ENCODE measurements at regions not wholly inside any gene's neighbourhood (a gene's known extent, or its start where the extent isn't known, plus 50 kb on each side); places are given as distances from the start of the nearest gene placed in this dataset.
A peak's percentile ranks its signal among the peaks of the same experiment; 100 is the strongest.
"Not testable (repeated sequence)": the region's sequence is repeated elsewhere in the genome, so short reads cannot be mapped to it uniquely, and the experiment has no call there.

DNA sequence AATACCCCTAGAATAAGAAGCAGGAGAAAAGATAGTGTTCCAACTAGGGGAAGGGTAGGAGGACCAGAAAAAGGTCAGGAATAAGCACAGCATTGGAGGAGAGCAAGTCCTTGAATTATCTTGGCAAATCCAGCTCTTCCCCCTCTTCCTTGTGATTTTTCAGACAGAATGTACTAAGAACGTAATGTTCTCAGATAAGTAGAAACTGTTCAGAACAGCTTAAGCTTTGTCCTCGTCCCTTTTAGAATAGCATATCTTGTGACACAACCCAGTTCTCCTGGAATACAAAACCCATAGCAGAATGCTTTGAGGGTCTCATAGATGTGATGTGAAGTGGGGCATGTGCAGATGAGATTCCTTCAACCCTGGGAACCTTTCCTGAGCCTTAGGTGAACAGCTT, 97.4 kb downstream of the EMB start:
- H3K27ac Mint-ChIP-seq: no peak overlapping the region
- H3K9me3 Mint-ChIP-seq: no peaks in the 10 kb centered on the region
- no peak for ATAC-seq (ENCODE audit: low read depth)
- H3K36me3 Mint-ChIP-seq: no peaks in the 10 kb centered on the region
- DNase-seq (ENCODE audit: low spot score in 2 of 2): no peak
- no peaks in the 10 kb centered on the region for H3K27me3 Mint-ChIP-seq
- no peak overlapping the region for H3K4me3 Mint-ChIP-seq
- no peaks in the 10 kb centered on the region for H3K4me1 Mint-ChIP-seq

DNA sequence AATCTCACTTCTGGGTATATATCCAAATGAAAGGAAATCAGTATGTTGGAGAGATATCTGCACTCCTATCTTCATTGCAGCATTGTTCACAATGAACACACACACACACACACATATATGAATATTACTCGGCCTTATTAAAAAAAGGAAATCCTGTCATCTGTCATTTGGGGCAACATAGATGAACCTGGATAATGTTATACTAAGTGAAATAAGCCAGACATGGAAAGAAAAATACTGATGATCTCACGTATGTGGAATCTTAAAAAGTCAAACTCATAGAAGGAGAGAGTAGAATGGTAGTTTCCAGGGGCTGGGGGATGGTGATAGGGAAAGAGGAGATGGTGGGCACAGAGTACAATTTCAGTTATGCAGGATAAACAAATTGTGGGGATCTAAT, 100.3 kb downstream of the EMB start:
- Mint-ChIP-seq H3K4me1 (no peaks in the 10 kb centered on the region), H3K27me3 (no peaks in the 10 kb centered on the region), H3K4me3 (no peak overlapping the region), H3K36me3 (peaks cover 7% of the 10 kb centered on the region), H3K27ac (no peak overlapping the region), H3K9me3 (peaks cover under 1% of the 10 kb centered on the region)
- DNase-seq (ENCODE audit: low spot score in 2 of 2) (no peak), ATAC-seq (ENCODE audit: low read depth) (no peak)

DNA sequence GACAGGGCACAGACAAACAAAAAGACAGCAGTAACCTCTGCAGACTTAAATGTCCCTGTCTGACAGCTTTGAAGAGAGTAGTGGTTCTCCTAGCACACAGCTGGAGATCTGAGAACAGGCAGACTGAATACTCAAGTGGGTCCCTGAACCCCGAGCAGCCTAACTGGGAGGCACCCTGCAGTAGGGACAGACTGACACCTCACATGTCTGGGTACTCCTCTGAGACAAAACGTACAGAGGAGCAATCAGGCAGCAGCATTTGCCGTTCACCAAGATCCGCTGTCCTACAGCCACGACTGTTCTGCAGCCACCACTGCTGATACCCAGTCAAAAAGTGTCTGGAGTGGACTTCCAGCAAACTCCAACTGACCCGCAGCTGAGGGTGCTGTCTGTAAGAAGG, 110.5 kb downstream of the EMB start:
- H3K4me1 Mint-ChIP-seq; H3K27ac Mint-ChIP-seq; DNase-seq (ENCODE audit: low spot score in 2 of 2); H3K9me3 Mint-ChIP-seq; H3K4me3 Mint-ChIP-seq; H3K27me3 Mint-ChIP-seq; ATAC-seq (ENCODE audit: low read depth): not testable (repeated sequence)
- peaks cover 12% of the 10 kb centered on the region for H3K36me3 Mint-ChIP-seq

DNA sequence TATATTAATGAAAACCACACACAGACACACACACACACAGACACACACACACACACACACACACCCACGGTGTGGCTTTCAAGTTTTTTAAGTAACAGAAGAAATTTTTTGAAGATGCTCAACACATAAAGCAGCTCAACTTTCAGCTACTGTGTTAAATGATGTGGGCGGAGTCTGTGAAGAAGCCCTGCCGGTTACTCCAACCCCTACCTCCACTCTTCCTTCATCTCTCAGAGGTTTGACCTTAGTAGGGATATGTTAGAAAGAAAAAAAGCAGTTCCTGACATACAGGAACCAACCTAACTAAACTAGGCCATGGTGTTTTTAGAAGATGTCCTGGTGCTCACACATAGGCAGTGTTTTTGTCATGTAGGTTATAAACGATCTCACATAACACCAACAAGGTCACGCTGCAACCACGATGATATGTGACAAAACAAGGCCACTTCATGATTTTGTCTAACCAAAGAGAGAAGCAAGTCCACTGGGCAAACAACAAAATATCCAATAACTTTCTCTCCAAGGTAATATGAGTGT, 112.8 kb downstream of the EMB start:
- no peak overlapping the region for H3K4me3 Mint-ChIP-seq
- H3K36me3 Mint-ChIP-seq: peaks cover 11% of the 10 kb centered on the region
- H3K9me3 Mint-ChIP-seq: peaks cover 6% of the 10 kb centered on the region
- H3K27ac Mint-ChIP-seq: peak overlapping the region; percentile 40
- DNase-seq (ENCODE audit: low spot score in 2 of 2): no peak
- no peaks in the 10 kb centered on the region for H3K4me1 Mint-ChIP-seq
- no peaks in the 10 kb centered on the region for H3K27me3 Mint-ChIP-seq
- no peak for ATAC-seq (ENCODE audit: low read depth)

DNA sequence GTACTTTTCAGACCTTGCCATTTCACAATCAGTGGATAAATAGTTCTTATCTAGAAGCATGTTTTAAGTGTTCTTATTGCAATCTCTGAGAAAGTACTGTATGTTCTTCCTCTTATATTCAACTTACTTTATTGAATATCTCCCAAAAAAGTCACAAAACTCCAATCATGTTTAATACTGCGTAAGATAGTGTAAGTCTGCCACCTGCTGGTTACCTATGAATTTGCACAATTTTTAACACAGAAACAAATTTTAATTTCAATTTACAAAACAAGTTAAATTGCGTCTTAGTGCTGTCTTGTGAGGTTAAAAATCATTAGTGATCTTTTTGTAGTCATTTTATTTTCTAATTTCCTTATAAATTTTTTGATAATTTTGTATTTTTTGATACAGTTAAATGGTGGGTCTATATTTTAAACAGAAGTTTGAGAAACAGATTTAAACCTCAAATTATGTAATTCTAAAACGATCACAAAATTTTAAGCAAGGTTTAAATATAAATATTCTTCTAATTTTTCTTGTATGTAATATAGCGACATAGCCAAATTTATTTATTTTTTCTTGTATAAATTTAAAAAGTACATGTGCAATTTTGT, 115.8 kb downstream of the EMB start:
- no peak overlapping the region for H3K27ac Mint-ChIP-seq
- DNase-seq (ENCODE audit: low spot score in 2 of 2): peak in 1 of 2 donors; percentile 11
- no peak for ATAC-seq (ENCODE audit: low read depth)

DNA sequence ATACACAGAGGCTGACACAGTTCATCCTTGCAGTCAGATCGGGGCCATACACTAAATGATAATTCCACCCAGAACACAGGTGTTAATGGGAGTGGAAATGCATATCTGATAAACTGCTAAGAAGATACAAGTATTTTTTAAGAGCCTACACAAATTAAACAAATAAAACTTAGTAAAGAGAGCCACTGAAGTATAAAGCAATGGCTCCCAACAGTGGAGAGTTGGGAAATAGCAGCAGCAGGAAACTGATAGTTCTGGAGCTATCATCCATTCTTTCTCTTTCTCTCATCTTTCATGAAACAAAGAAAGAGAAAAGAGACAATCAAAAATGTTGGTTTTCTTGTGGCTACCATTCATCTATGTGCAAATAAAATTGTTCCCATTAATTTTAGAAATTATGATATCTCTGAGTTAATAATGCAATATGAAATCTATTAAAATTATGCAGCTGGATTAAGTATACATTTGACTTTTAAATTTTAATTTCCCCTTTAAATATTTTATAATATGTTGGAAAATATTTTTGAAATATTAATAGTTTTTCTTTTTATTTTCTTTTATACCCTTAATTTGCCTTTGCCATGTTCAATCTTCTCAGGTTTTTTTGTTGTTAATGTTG, 120.8 kb downstream of the EMB start:
- Mint-ChIP-seq H3K4me1 (peaks cover 2% of the 10 kb centered on the region), H3K27me3 (no peaks in the 10 kb centered on the region), H3K4me3 (no peak overlapping the region), H3K27ac (no peak overlapping the region), H3K9me3 (no peaks in the 10 kb centered on the region), H3K36me3 (peaks cover 2% of the 10 kb centered on the region)
- no peak for DNase-seq (ENCODE audit: low spot score in 2 of 2)
- ATAC-seq (ENCODE audit: low read depth): no peak

More for the DNA sequence above, 115.8 kb downstream of the EMB start:
- Mint-ChIP-seq H3K4me1 (peaks cover 2% of the 10 kb centered on the region), H3K36me3 (no peaks in the 10 kb centered on the region), H3K9me3 (no peaks in the 10 kb centered on the region), H3K4me3 (no peak overlapping the region), H3K27me3 (no peaks in the 10 kb centered on the region)

DNA sequence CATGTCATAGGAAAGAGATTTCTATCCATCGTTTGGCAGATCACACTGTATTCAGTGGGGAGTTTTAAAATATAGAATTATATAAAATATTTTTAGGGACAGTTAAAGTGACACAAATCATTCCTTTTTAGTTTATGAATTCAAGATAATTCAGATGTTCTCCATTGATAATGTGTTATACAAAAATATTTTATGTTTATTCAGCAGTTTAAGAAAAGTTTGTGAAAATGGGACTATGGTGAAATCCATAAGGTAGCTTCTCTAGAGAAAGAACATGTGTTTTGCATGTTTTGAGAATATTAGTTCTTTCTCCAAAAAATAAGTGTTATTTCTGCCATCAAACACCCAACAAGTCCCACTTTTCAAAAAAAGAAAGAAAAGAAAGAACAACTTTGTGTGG, 122.9 kb downstream of the EMB start:
- DNase-seq (ENCODE audit: low spot score in 2 of 2) (no peak), ATAC-seq (ENCODE audit: low read depth) (no peak)
- Mint-ChIP-seq H3K9me3 (no peaks in the 10 kb centered on the region), H3K27me3 (no peaks in the 10 kb centered on the region), H3K36me3 (peaks cover 2% of the 10 kb centered on the region), H3K4me1 (peaks cover 2% of the 10 kb centered on the region), H3K27ac (no peak overlapping the region), H3K4me3 (no peak overlapping the region)

DNA sequence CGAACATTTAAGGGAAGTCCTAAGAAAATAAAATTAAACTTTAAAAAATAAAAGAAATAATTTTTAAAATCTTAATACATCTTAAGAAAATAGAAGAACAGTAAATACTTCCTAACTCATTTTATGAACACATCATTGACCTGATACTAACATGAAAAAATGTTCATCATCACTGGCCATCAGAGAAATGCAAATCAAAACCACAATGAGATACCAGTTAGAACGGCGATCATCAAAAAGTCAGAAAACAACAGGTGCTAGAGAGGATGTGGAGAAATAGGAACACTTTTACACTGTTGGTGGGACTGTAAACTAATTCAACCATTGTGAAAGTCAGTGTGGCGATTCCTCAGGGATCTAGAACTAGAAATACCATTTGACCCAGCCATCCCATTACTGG, 134.6 kb downstream of the EMB start:
- not testable (repeated sequence) for H3K4me1 Mint-ChIP-seq; H3K27me3 Mint-ChIP-seq; ATAC-seq (ENCODE audit: low read depth); H3K27ac Mint-ChIP-seq; DNase-seq (ENCODE audit: low spot score in 2 of 2); H3K9me3 Mint-ChIP-seq; H3K36me3 Mint-ChIP-seq
- peak overlapping the region; percentile 27 for H3K4me3 Mint-ChIP-seq

DNA sequence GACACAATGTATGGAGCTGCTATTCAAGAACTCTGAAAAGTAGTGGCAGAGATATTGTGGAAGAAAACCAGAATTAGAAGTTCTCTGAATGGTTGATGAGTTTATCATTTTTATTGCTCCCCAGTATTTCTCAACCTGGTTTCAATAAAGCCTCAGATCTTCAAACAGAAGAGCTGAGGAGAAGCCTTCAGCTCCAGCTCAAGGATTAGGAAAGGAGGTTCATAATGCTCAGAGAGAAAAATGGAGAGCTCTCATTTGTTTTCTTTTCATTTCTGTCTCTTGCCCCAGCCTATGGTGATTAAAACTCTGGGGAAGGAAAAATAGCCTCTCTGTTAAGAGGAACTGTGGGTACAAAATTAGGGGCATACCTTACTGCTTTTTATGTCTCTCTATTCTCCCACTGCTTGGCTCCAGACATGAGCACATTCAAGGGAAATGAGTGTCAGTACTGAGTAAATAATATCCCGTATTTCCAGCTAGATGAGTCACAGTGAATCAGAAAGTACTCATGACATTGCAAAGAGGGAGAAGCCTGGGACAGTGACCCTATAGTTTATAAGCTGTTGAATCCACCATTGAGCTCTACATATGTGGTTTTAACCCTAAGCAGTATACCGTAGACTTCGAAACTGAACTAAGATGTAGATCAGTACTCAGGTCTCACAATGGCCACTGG, 138.1 kb downstream of the EMB start:
- Mint-ChIP-seq H3K27me3 (no peaks in the 10 kb centered on the region), H3K36me3 (peaks cover 13% of the 10 kb centered on the region), H3K27ac (no peak overlapping the region), H3K4me3 (no peak overlapping the region), H3K9me3 (peaks cover 5% of the 10 kb centered on the region), H3K4me1 (peaks cover 7% of the 10 kb centered on the region)
- DNase-seq (ENCODE audit: low spot score in 2 of 2) (no peak), ATAC-seq (ENCODE audit: low read depth) (no peak)

DNA sequence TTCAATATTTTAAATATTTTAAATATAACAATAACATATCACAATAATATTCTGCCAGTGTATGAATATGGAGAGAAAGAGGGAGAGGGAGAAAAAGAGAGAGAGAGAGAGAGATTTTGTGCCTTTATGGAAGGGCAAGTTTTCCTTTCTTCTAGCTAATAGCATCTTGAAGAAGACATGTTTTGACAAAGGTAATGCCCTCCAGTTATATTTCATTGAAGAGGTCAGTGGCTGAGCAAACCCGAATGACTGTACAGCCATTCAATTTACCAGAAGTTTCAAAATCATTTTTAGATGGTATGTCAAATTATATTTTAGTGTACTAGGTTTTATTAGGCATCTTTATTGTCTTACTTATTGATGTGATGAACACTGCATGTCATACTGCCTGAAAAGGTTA, 139.3 kb downstream of the EMB start:
- Mint-ChIP-seq H3K4me3 (no peak overlapping the region), H3K36me3 (peaks cover 9% of the 10 kb centered on the region), H3K4me1 (peaks cover 7% of the 10 kb centered on the region), H3K27me3 (no peaks in the 10 kb centered on the region), H3K27ac (no peak overlapping the region), H3K9me3 (peaks cover 3% of the 10 kb centered on the region)
- no peak for ATAC-seq (ENCODE audit: low read depth)
- DNase-seq (ENCODE audit: low spot score in 2 of 2): no peak

DNA sequence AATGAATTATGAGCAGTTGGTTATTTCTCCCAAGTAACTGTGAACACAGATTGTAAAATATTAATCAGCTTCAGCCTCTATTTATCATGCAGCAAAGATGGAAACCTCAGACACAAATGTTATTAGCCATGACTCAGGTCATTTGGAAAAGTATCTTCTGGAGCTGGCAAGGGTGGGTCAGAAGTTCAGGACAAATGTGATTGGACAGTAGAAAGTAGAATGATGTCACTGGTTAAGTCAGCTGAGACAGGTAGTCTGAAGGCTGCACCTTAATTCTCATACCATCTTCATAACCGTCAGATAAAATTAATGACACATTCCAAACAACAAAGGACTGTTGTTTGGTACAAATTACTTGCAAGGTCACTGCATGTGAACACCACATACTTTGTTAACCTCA, 140.2 kb downstream of the EMB start:
- H3K27me3 Mint-ChIP-seq: no peaks in the 10 kb centered on the region
- no peak overlapping the region for H3K4me3 Mint-ChIP-seq
- peaks cover 9% of the 10 kb centered on the region for H3K36me3 Mint-ChIP-seq
- DNase-seq (ENCODE audit: low spot score in 2 of 2) (no peak), ATAC-seq (ENCODE audit: low read depth) (no peak)
- peaks cover 3% of the 10 kb centered on the region for H3K4me1 Mint-ChIP-seq
- no peak overlapping the region for H3K27ac Mint-ChIP-seq
- H3K9me3 Mint-ChIP-seq: peaks cover 3% of the 10 kb centered on the region

DNA sequence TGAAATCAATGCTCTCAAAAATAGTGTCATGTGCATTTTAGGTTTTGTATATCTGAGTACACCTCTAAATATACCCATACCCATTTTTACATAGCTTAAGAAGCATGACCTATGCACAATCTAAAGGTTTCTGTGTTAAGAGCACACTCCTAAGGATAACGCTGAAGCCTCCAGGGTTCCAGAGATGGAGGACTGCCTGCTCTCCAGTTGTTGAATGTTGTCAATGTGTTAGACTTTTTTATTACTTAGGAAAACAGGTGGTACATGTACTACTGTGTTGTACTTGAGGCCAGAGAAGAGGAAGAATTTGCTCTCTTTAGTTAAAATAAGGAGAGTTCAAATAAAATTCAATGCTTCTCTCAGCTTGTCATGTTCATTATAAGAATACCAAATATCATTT, 141.2 kb downstream of the EMB start:
- Mint-ChIP-seq H3K27ac (no peak overlapping the region), H3K27me3 (peaks cover 2% of the 10 kb centered on the region), H3K4me3 (no peak overlapping the region), H3K4me1 (no peaks in the 10 kb centered on the region), H3K9me3 (peaks cover 4% of the 10 kb centered on the region), H3K36me3 (peaks cover 13% of the 10 kb centered on the region)
- no peak for ATAC-seq (ENCODE audit: low read depth)
- no peak for DNase-seq (ENCODE audit: low spot score in 2 of 2)

DNA sequence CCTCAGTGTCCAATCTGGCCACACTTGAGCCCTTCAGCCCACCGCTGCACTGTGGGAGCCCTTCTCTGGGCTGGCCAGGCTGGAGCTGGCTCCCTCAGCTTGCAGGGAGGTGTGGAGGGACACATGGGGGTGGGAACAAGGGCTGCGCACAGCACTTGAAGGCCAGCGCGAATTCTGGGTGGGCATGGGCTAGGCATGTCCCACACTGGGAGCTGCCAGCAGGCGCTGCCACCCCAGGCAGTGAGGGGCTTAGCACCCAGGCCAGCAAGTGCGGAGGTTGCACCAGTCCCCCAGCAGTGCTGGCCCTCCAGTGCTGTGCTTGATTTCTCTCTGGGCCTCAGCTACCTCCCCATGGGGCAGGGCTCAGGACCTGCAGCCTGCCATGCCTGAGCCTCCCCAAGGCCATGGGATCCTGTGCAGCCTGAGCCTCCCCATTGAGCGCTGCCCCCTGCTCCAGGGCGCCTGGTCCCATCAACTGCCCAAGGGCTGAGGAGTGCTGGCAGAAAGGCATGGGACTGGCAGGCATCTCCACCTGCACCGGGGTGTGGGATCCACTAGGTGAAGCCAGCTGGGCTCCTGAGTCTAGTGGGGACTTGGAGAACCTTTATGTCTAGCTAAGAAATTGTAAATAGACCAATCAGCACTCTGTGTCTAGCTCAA, 148.2 kb downstream of the EMB start:
- no peak for ATAC-seq (ENCODE audit: low read depth)
- Mint-ChIP-seq H3K9me3 (peaks cover 7% of the 10 kb centered on the region), H3K27ac (no peak overlapping the region), H3K4me3 (no peak overlapping the region), H3K36me3 (peaks cover 8% of the 10 kb centered on the region), H3K27me3 (peaks cover 4% of the 10 kb centered on the region), H3K4me1 (peaks cover 3% of the 10 kb centered on the region)
- no peak for DNase-seq (ENCODE audit: low spot score in 2 of 2)

DNA sequence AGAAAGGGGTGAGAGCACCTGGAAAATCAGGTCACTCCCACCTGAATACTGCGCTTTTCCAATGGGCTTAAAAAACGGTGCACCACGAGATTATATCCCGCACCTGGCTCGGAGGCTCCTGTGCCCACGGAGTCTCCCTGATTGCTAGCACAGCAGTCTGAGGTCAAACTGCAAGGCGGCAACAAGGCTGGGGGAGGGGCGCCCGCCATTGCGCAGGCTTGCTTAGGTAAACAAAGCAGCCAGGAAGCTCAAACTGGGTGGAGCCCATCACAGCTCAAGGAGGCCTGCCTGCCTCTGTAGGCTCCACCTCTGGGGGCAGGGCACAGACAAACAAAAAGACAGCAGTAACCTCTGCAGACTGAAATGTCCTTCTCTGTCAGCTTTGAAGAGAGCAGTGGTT, 160.6 kb downstream of the EMB start:
- not testable (repeated sequence) for ATAC-seq (ENCODE audit: low read depth); DNase-seq (ENCODE audit: low spot score in 2 of 2); H3K27ac Mint-ChIP-seq; H3K4me1 Mint-ChIP-seq; H3K4me3 Mint-ChIP-seq; H3K36me3 Mint-ChIP-seq; H3K27me3 Mint-ChIP-seq
- peaks cover 14% of the 10 kb centered on the region for H3K9me3 Mint-ChIP-seq
